Putamen (tissue), 1 donor: ENCODE measurements at regions not wholly inside any gene's neighbourhood (a gene's known extent, or its start where the extent isn't known, plus 50 kb on each side); places are given as distances from the start of the nearest gene placed in this dataset.

ENCODE experiments used
- DNase-seq: peaks from one replicate; pipeline ENCODE4 v3.0.0-alpha.2; 2016; ENCODE audit warnings: low spot score

DNA sequence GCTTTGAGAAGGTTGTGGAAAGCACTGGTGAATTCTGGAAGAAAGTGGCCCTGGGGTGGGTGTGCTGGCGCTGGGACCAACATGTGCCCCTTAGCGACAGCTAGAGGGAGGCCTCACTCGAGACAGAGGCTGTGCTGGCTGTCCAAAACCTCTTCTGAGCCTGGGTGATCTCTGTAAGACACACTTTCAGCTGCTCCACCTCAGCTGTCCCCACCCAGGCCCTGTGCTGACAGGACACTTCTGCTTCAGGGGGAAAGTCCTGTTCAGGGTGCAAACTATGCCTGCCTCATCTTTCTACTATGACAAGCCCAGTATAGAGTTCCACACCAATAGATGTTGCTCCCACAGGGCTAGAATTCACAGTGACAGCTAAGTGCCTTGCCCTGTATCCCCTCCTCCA lies 426.4 kb downstream of the MED10 start:
- DNase-seq: no peak

DNA sequence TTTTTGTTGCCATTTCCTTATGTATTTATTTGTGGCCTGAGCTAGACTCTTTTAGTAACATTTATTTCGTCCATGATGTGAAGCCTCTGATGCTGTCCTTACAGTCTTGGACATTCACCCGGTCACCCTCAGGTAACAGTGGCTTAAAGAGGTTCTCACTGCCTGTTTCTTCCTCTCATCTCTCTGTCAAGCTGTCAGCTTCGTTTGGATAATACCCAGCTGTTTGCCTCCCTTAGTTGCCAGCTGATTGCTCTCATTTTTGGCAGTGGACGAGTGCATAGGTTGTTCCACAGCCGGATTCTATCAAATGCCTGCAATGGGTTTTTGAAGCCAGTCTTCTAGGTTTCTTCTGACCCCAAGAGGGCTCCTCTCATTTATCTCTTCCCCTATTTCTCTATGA lies 427.7 kb downstream of the MED10 start:
- no peak for DNase-seq

DNA sequence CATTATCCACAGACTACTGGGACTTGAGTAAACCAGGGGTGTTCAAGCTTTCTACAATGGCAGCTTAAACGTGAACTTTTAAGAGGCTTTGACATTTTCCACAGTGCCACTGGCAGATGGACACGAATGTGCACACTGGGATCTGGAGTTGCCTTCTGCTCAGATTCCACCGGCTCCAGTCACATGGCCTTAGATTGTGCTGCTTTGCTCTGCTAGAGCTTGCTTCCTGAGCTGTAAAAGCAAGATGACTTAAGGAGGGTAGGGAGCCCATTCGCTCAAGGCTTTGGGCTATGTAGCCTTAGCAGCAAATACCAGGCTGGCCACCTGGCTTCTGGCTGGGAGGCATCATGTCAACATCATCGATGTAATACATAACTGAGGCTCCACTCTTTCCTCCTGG lies 436.9 kb downstream of the MED10 start:
- no peak for DNase-seq

GRCh38 chr5:5939759-5940370 lies 438.5 kb downstream of the MED10 start:
- no peak for DNase-seq

DNA sequence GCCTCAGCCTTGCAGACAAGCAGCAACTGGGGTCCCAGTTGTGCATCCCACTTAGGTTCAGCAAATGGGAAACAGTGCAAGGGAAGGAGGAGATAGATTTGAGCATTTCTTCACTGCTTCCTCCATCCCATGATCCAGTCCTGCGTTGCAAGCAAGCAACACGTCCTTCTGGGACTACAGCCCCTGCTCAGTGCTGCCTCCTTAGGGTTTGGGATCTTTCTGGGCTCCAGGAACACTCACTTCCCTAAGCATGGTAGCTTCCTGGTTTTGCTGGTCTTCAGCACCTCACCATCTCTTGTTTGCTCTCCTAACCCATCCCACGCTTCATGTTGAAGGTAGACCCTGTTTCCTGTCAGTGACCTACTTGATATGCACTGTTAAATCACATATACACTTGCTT lies 444.7 kb downstream of the MED10 start:
- DNase-seq: no peak

- DNase-seq: no peak
Measured at GRCh38 chr5:5932824-5933223, 445.5 kb downstream of the MED10 start.

GRCh38 chr5:5930561-5930960 lies 447.8 kb downstream of the MED10 start:
- DNase-seq: no peak

- no peak for DNase-seq
Measured at GRCh38 chr5:5929291-5930020, 448.9 kb downstream of the MED10 start.

DNA sequence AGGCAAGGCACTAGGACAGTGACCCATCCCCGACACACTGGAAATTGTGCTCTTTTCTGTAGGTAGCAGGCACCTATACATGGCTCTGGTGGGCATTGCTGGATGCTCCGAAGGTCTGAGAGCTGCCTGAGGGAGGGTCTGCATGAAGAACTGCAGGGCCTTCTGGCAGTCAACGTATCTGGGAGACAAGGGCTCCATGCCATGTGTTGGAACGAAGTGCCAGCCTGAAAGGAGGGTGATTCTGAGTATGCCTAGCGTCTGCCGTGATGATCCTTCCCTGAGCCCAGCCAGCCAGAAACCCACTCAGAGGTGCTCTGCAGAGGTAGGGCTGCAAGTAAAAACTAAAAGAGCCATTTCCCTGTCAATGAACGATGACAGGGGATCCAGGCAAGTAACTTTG lies 453.2 kb downstream of the MED10 start:
- DNase-seq: no peak

GRCh38 chr5:5919411-5919810 lies 458.9 kb downstream of the MED10 start:
- DNase-seq: no peak

DNA sequence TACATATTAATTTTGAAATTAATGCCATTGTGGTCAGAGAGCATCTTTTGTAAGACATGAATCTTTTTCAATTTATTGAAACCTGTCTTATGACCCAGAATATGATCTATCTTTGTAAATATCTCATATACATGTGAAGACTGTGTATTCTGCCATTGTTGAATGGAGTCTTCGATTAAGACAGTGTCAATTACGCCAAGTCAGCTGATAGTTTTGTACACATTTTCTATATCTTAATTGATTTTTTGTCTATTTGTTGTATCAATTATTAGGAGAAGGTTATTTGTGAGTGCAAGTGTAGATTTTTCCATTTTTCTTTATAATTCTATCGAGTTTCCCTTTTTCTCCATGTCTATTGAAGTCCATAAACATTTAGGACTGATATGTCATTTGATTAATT lies 471.6 kb downstream of the MED10 start:
- no peak for DNase-seq

DNA sequence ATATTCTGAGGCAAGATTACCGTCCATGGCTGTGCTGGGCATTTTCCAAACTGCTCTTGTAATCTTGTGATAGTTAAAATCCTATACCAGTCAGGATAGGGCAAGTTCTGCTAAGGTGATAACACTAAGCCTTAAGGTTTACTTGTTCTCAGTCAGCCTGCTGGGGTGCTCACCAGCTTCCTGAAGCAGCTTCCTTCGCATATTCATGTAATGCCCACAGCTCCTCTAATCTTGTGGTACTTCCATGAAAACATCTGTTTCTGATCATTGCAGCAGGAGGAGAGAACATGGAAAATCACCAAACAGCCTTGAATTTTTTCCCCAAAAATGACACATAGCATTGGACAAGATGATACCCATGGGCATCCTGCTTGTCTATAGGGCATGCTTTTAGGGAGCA lies 473.2 kb downstream of the MED10 start:
- DNase-seq: no peak

DNA sequence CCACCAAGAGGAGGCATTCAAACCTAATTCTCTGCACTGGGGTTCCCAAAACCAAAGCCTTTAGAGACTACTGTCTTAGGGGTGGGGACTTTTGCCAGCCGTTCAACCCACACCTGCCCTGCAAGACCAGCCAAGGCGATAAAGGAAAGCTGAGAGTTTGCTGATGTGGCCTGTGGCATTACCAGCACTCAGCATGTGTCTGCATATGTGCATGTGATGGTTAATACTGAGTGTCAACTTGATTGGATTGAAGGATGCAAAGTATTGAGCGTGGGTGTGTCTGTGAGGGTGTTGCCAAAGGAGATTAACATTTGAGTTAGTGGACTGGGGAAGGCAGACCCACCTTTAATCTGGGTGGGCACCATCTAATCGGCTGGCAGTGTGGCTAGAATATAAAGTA lies 474.2 kb downstream of the MED10 start:
- no peak for DNase-seq

GRCh38 chr5:5902678-5903646 lies 475.4 kb downstream of the MED10 start:
- DNase-seq: no peak

DNA sequence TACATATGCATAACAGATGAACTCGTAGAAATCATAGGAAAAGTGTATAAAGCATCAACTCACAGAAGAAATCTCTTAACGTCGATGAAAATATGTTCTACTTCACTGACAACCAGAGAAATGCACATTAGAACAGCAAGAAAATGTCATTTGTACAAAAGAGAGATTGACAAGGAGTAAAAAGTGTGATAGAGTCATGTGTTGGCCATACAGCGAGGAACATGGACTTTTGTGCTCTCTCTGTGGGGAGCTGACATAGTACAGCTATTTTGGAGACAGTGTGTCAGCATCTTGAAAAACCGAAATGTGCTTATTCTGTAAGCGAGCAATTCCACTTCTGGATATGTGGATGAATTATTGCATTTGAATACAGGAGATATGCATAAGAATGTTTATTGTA lies 477.9 kb downstream of the ICE1 start:
- no peak for DNase-seq

GRCh38 chr5:5899716-5900115 lies 477.2 kb downstream of the ICE1 start:
- DNase-seq: no peak

DNA sequence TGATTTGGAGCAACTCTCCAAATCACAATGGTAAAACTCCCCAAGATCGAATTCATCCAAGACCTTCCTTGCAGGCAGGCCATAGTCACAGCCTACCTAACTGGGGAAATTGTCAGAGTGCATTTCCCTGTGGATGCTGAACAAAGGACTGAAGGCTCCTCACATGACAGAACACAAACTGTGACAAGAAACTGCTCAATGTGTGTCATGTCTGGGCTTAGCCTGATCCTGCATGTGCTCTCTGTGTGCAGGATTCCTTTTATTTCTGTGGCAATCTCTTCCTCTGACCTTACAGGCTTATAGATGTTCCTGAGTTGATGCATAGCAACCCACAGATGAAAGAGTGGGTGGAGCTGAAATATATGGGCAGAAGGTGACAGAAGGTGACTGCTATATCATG lies 465.8 kb downstream of the ICE1 start:
- DNase-seq: no peak

DNA sequence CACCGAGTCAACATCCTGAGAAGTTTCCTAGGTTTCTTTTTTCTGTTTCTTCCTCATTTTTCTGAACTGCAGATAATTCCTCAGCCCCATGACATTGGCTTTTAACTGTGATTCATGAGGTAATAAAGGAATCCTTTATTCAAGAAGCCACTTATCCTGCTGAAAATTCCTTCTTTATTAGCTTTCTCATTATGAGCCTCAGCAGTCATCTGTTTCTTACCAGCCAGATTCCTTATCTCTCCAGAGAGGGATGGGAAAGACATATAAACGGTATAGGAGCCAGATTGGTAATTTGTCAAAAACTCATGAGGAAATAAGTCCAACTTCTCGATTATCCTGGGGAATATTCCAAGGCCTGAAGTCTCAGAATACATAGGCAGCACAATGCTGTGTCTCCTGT lies 465.4 kb downstream of the ICE1 start:
- no peak for DNase-seq

DNA sequence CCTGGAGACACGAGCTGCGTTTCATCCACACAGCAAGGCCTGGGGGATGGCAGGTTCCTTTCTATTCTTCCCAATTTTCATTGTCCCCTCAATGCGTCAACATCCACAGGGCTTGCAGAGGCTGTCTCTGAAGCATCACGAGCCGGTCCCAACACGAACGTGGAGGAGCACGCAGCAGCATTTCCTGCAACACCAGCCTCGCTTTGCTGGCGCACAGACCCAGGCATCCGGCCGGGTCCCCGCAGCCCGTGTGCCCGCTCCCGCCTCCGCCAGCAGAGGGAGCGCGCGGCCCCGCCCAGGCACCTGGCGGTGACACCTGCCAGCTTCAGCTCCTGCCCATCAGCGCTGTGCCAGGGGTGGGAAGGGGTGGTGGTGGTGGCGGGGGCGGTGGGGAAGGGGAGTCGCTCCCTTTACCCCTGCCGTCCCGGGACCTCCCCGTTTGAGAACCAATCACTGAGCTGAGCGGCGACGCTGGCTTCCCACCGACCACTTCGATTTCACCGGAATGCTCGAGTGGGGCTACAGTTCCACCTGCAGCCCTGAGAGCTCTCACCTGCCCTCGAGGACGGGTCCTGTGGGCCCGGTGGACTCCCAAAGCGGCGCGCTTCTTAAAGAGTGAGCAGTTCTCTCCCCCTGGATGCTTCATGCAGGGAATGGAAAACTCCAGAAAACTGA lies 464.5 kb downstream of the ICE1 start:
- no peak for DNase-seq

DNA sequence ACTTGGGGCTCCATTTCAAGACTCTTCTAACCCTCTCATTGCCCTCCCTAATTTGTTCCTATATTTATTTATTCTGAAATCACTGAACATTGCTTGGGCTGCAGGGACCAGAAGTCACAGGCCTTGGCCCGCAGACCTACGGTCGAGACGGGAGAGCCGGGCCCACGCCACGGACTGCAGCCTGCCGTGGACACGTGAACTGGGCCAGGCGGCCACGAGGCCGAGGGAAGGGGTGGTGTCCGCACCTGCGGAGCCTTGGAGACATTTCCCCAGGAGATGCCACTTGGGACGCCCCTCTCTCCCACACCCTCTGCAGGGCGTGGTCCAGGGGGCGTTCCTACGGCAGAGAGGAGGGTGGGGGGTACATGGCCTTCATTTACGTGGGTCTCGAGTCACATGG lies 463.9 kb downstream of the ICE1 start:
- no peak for DNase-seq

- no peak for DNase-seq
Measured at GRCh38 chr5:5885782-5886181, 463.3 kb downstream of the ICE1 start.

GRCh38 chr5:5884593-5884992 lies 462.1 kb downstream of the ICE1 start:
- no peak for DNase-seq
